Endothelial cell of umbilical vein (primary cell): ENCODE measurements at regions not wholly inside any gene's neighbourhood (a gene's known extent, or its start where the extent isn't known, plus 50 kb on each side); places are given as distances from the start of the nearest gene placed in this dataset.
"Not testable (repeated sequence)": the region's sequence is repeated elsewhere in the genome, so short reads cannot be mapped to it uniquely, and the experiment has no call there.

Experiments
- BruUV-seq: library from RNA; stranded (reverse); fragments of 400-500 nt; replicated peaks from 2 replicates; lab custom pipeline; 2021; lab: Mats Ljungman, UMichigan
- CTCF ChIA-PET: fragments of 300-600, 350-600 bp; sonication (Branson Sonifier 250); formaldehyde crosslinking; loops from one replicate; lab custom pipeline; 2021; ENCODE audit warnings: antibody characterized with exemption, inconsistent platforms; lab: Charles Lee
- POLR2A ChIA-PET: fragments of 300-600, 350-600 bp; sonication (Branson Sonifier 250); formaldehyde crosslinking; loops from one replicate; lab custom pipeline; 2021; ENCODE audit warnings: antibody characterized with exemption, inconsistent platforms; lab: Charles Lee
- DNase-seq: peaks from one replicate; pipeline ENCODE4 v3.0.0-alpha.2; 2011; ENCODE audit warnings: low read depth, low spot score
- FAIRE-seq: peaks from 2 replicates; lab custom pipeline; 2011; peaks lifted over from hg19 to GRCh38; lab: Jason Lieb, UNC
- H2AFZ ChIP-seq: 2 replicates; pipeline ENCODE4 v1.6.0; 2012; ENCODE audit warnings: low read depth, low read length, control low read depth, inconsistent platforms
- H3K27ac ChIP-seq: 2 replicates; pipeline ENCODE4 v1.5.1; 2011; ENCODE audit warnings: low read depth, mild to moderate bottlenecking, control low read depth, low read length, moderate library complexity; ENCODE audit not compliant: insufficient read depth
- H3K27me3 ChIP-seq, 2 experiments: 2 replicates each; pipeline versions ENCODE4 v1.6.0 to v1.6.1; 2011; ENCODE audit warnings: low read length in 2 of 2, mixed read lengths in 1 of 2; ENCODE audit not compliant: control insufficient read depth in 2 of 2, insufficient read depth in 2 of 2
- H3K36me3 ChIP-seq, 2 experiments: 2 replicates in 1 of 2; 3 replicates in 1 of 2; pipeline ENCODE4 v1.5.1; 2011; ENCODE audit warnings: low read length in 2 of 2, mild to moderate bottlenecking in 1 of 2, moderate library complexity in 1 of 2; ENCODE audit not compliant: control insufficient read depth in 2 of 2, insufficient read depth in 2 of 2; ENCODE audit errors: extremely low read depth in 1 of 2
- H3K4me1 ChIP-seq: 3 replicates; pipeline ENCODE4 v1.5.1; 2011; ENCODE audit warnings: mild to moderate bottlenecking, low read length; ENCODE audit not compliant: control insufficient read depth, insufficient read depth; ENCODE audit errors: extremely low read depth
- H3K4me2 ChIP-seq: 2 replicates; pipeline ENCODE4 v1.6.1; 2011; ENCODE audit warnings: low read length, control low read depth, mixed read lengths; ENCODE audit not compliant: insufficient read depth
- H3K4me3 ChIP-seq, 3 experiments: fragments of 200-600 bp in 1 of 3; sonication (generic), shearing (Covaris generic) in 1 of 3; replicated peaks in 1 of 3; 2 replicates each; pipeline ENCODE4 v1.5.1; 2011 to 2016; ENCODE audit warnings: control low read depth in 3 of 3, low read length in 3 of 3, mild to moderate bottlenecking in 2 of 3, inconsistent platforms in 1 of 3, low read depth in 1 of 3, moderate library complexity in 1 of 3; ENCODE audit not compliant: insufficient read depth in 1 of 3
- H3K79me2 ChIP-seq: 2 replicates; pipeline ENCODE4 v1.6.0; 2012; ENCODE audit warnings: low read length, inconsistent platforms; ENCODE audit not compliant: control insufficient read depth, insufficient read depth
- H3K9ac ChIP-seq: replicated peaks from 2 replicates; pipeline ENCODE3; 2011; ENCODE audit warnings: low read length, control low read depth; ENCODE audit not compliant: insufficient read depth; ENCODE audit errors: extremely low read depth
- H3K9me1 ChIP-seq: replicated peaks from 3 replicates; pipeline ENCODE4 v1.6.0; 2011; ENCODE audit warnings: mild to moderate bottlenecking, low read length; ENCODE audit not compliant: control insufficient read depth, insufficient read depth; ENCODE audit errors: extremely low read depth
- H3K9me3 ChIP-seq: replicated peaks from 2 replicates; pipeline ENCODE4 v1.5.1; 2012; ENCODE audit warnings: low read length, inconsistent platforms; ENCODE audit not compliant: control insufficient read depth, insufficient read depth
- H4K20me1 ChIP-seq: replicated peaks from 2 replicates; pipeline ENCODE3; 2011; ENCODE audit warnings: mild to moderate bottlenecking, low read length; ENCODE audit not compliant: control insufficient read depth, insufficient read depth; ENCODE audit errors: extremely low read depth
- CTCF ChIP-seq, 2 donors: IDR thresholded peaks; 1 replicate in 1 of 2; 2 replicates in 1 of 2; pipeline ENCODE4 v1.5.1; 2011; ENCODE audit warnings: low read length in 2 of 2, mild to moderate bottlenecking in 2 of 2, moderate library complexity in 2 of 2, control low read depth in 1 of 2, inconsistent platforms in 1 of 2, low read depth in 1 of 2; ENCODE audit not compliant: insufficient read depth in 1 of 2; ENCODE audit errors: extremely low read depth in 1 of 2
- EZH2 ChIP-seq: IDR thresholded peaks from 2 replicates; pipeline ENCODE4 v1.6.1; 2012; ENCODE audit warnings: borderline replicate concordance, low read depth, mild to moderate bottlenecking, moderate library complexity, low read length, inconsistent platforms; ENCODE audit not compliant: severe bottlenecking
- FOS ChIP-seq: IDR thresholded peaks from 2 replicates; pipeline ENCODE4 v1.6.1; 2011; ENCODE audit warnings: mild to moderate bottlenecking, low read length, moderate library complexity, borderline replicate concordance; ENCODE audit not compliant: insufficient read depth
- GATA2 ChIP-seq: IDR thresholded peaks from 2 replicates; pipeline ENCODE4 v1.7.0; 2011; ENCODE audit warnings: low read depth, mild to moderate bottlenecking, moderate library complexity, mixed read lengths, low read length; ENCODE audit not compliant: insufficient read length, insufficient read depth
- JUN ChIP-seq: IDR thresholded peaks from 2 replicates; pipeline ENCODE4 v1.6.1; 2011; ENCODE audit warnings: borderline replicate concordance, low read depth; ENCODE audit not compliant: insufficient read length, insufficient read depth
- MAX ChIP-seq: IDR thresholded peaks from 2 replicates; pipeline ENCODE4 v1.6.1; 2011; ENCODE audit not compliant: insufficient read depth, insufficient read length
- MYC ChIP-seq: IDR thresholded peaks from one replicate; pipeline ENCODE4 v1.6.1; 2011; ENCODE audit warnings: mild to moderate bottlenecking, low read depth, low read length
- POLR2A ChIP-seq: IDR thresholded peaks from 2 replicates; pipeline ENCODE4 v1.6.1; 2012; ENCODE audit warnings: low read depth, mild to moderate bottlenecking, control low read depth, low read length
- POLR2AphosphoS5 ChIP-seq: IDR thresholded peaks from 2 replicates; pipeline ENCODE4 v1.6.1; 2012; ENCODE audit warnings: low read depth, mild to moderate bottlenecking, control low read depth, low read length, moderate library complexity; ENCODE audit not compliant: insufficient read depth
- dilution Hi-C: fragments of 300-500 bp; cut with MboI; formaldehyde crosslinking; loops from one replicate; pipeline ENCODE4 v1.15.0; 2019; ENCODE audit warnings: low sequenced_read_pairs; ENCODE audit not compliant: extremely low pct_ligation_motif_present
- intact Hi-C: fragments of 100-400 bp; cut with micrococcal nuclease; formaldehyde crosslinking; loops from one replicate; pipeline ENCODE4 v1.10.0; 2022

DNA sequence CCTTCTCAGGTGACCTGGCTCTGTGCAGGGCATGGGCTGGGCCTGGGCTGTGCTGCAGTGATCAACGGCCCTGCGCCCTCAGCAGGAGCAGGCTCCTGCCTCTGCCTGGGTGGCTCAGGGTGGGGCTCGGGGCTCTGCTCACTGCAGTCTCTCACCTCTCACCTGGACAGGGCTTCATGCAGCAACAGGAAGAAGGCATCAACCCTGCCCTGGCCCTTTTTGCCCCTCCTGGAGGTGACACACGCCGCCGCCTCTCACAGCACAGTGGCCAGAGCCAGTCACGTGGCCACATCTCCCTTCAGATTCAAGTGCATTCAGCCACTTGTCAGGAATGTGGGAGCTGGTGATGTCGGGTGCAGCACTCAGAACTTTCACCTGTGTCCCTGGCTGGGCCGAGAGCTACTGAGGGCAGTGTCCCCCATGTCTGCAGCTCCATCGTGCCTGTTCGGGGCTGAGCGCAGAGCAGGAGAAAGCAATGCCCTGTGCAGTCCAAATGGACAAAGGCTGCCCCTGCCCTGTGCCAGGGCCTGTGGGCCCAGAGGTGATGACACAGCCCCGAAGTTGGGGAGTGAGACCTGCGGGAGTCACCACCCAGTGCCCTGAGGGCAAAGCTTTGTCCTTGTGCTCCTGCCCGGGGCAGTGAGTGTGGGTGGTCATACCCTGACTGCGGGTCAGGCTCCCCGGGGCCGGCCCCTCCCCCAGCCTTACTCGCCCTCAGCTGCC is 314.0 kb downstream of the PTPRU start:
- no peaks in the 10 kb centered on the region for H4K20me1 ChIP-seq

GRCh38 chr1:29549728-29550118 is 313.4 kb downstream of the PTPRU start:
- H3K9me3 ChIP-seq, H3K9ac ChIP-seq, H3K4me2 ChIP-seq, H4K20me1 ChIP-seq, H3K79me2 ChIP-seq, POLR2A ChIA-PET, FAIRE-seq, H2AFZ ChIP-seq, CTCF ChIA-PET, H3K4me3 ChIP-seq, BruUV-seq, intact Hi-C loops, dilution Hi-C loops, H3K27ac ChIP-seq, H3K27me3 ChIP-seq, H3K4me1 ChIP-seq, DNase-seq, H3K9me1 ChIP-seq, H3K36me3 ChIP-seq: not testable (repeated sequence)

More for the DNA sequence above, 314.0 kb downstream of the PTPRU start:
- Histone ChIP-seq H3K4me1 (no peaks in the 10 kb centered on the region), H3K4me3 (no peak overlapping the region), H3K27me3 (no peaks in the 10 kb centered on the region), H3K36me3 (no peaks in the 10 kb centered on the region), H3K9me3 (no peaks in the 10 kb centered on the region), H3K27ac (no peak overlapping the region), H2AFZ (no peak overlapping the region), H3K9ac (no peak overlapping the region), H3K9me1 (no peaks in the 10 kb centered on the region), H3K79me2 (no peaks in the 10 kb centered on the region), H3K4me2 (no peak overlapping the region)
- intact Hi-C loops: no loop called here
- POLR2A ChIA-PET: no interaction called here
- no peak for FAIRE-seq
- CTCF ChIA-PET: no interaction called here
- TF ChIP-seq CTCF (IDR thresholded peaks at IDR 0.05; ENCODE audit: extremely low read depth in 1 of 2, insufficient read depth in 1 of 2, low read depth in 1 of 2, low read length in 2 of 2) (no peak), GATA2 (no peak), MYC (no peak), JUN (no peak), FOS (no peak), POLR2AphosphoS5 (no peak), EZH2 (no peak), POLR2A (no peak), MAX (no peak)
- no TSS peak for BruUV-seq
- dilution Hi-C loops: no loop called here
- DNase-seq: no peak
